ENCODE measurements at regions not wholly inside any gene's neighbourhood (a gene's known extent, or its start where the extent isn't known, plus 50 kb on each side); places are given as distances from the start of the nearest gene placed in this dataset.

- no peak for DNase-seq
Observed at GRCh38 chr3:139774560-139775302, 97.0 kb upstream of the NMNAT3 start.

GRCh38 chr3:139772539-139773500 is 95.0 kb upstream of the NMNAT3 start:
- no peak for DNase-seq

GRCh38 chr3:139771331-139771730 is 93.6 kb upstream of the NMNAT3 start:
- DNase-seq: no peak

- DNase-seq: no peak
Observed at GRCh38 chr3:139770577-139770976, 92.8 kb upstream of the NMNAT3 start.

GRCh38 chr3:139769796-139770195 is 92.0 kb upstream of the NMNAT3 start:
- no peak for DNase-seq

- DNase-seq: no peak
Observed at GRCh38 chr3:139764936-139765335, 87.2 kb upstream of the NMNAT3 start.

GRCh38 chr3:139764069-139764905 is 86.5 kb upstream of the NMNAT3 start:
- DNase-seq: no peak

- no peak for DNase-seq
Observed at GRCh38 chr3:139762302-139762701, 84.5 kb upstream of the NMNAT3 start.

GRCh38 chr3:139759470-139759869 is 81.7 kb upstream of the NMNAT3 start:
- DNase-seq: no peak

- no peak for DNase-seq
Observed at GRCh38 chr3:139758654-139759291, 81.0 kb upstream of the NMNAT3 start.

- no peak for DNase-seq
Observed at GRCh38 chr3:139757448-139758030, 79.8 kb upstream of the NMNAT3 start.

GRCh38 chr3:139756529-139757103 is 78.8 kb upstream of the NMNAT3 start:
- no peak for DNase-seq

- DNase-seq: no peak
Observed at GRCh38 chr3:139755551-139755950, 77.8 kb upstream of the NMNAT3 start.

GRCh38 chr3:139751789-139752188 is 74.0 kb upstream of the NMNAT3 start:
- no peak for DNase-seq

GRCh38 chr3:139746481-139746880 is 68.7 kb upstream of the NMNAT3 start:
- DNase-seq: no peak

GRCh38 chr3:139745831-139746230 is 68.1 kb upstream of the NMNAT3 start:
- no peak for DNase-seq

GRCh38 chr3:139738697-139739096 is 60.9 kb upstream of the NMNAT3 start:
- no peak for DNase-seq

- no peak for DNase-seq
Observed at GRCh38 chr3:139737682-139738361, 60.0 kb upstream of the NMNAT3 start.

- no peak for DNase-seq
Observed at GRCh38 chr3:139735191-139735590, 57.4 kb upstream of the NMNAT3 start.

GRCh38 chr3:139732729-139733128 is 55.0 kb upstream of the NMNAT3 start:
- DNase-seq: no peak

- no peak for DNase-seq
Observed at GRCh38 chr3:139729300-139729699, 51.5 kb upstream of the NMNAT3 start.

Measured in NCI-H774 (cell line).